Nephron (organoid): ENCODE measurements at regions not wholly inside any gene's neighbourhood (a gene's known extent, or its start where the extent isn't known, plus 50 kb on each side); places are given as distances from the start of the nearest gene placed in this dataset.

ENCODE experiments used
- H3K27ac Mint-ChIP-seq, 3 experiments: 2 replicates each; pipeline ENCODE4 v1.8.0; 2020; ENCODE audit warnings: mixed read lengths in 3 of 3, mild to moderate bottlenecking in 2 of 3, moderate library complexity in 1 of 3
- H3K27me3 Mint-ChIP-seq: 2 replicates; pipeline ENCODE4 v1.8.0; 2021; ENCODE audit warnings: low read depth, mild to moderate bottlenecking, moderate library complexity, mixed read lengths
- H3K36me3 Mint-ChIP-seq: 2 replicates; pipeline ENCODE4 v1.8.0; 2020; ENCODE audit warnings: low read depth, mixed read lengths
- H3K4me1 Mint-ChIP-seq: 2 replicates; pipeline ENCODE4 v1.8.0; 2020; ENCODE audit warnings: mixed read lengths
- H3K4me3 Mint-ChIP-seq, 3 experiments: 2 replicates each; pipeline ENCODE4 v1.8.0; 2020; ENCODE audit warnings: mild to moderate bottlenecking in 3 of 3, mixed read lengths in 3 of 3, moderate library complexity in 2 of 3
- H3K9me3 Mint-ChIP-seq: 2 replicates; pipeline ENCODE4 v1.8.0; 2020; ENCODE audit warnings: mixed read lengths
- TF ChIP-seq, protein P1 (sequence below), 3 experiments: fragments of 200-600 bp; sonication (generic); IDR thresholded peaks; one replicate each; pipeline ENCODE4 v1.5.0; 2021; ENCODE audit warnings: antibody characterized with exemption in 3 of 3; ENCODE audit not compliant: unreplicated experiment in 3 of 3

- Mint-ChIP-seq H3K27me3 (peaks cover 25% of the 10 kb centered on the region), H3K4me1 (peaks cover 2% of the 10 kb centered on the region), H3K27ac (no peak overlapping the region), H3K36me3 (no peaks in the 10 kb centered on the region), H3K4me3 (no peak overlapping the region), H3K9me3 (peaks cover 2% of the 10 kb centered on the region)
- TF ChIP-seq, protein P1, sequence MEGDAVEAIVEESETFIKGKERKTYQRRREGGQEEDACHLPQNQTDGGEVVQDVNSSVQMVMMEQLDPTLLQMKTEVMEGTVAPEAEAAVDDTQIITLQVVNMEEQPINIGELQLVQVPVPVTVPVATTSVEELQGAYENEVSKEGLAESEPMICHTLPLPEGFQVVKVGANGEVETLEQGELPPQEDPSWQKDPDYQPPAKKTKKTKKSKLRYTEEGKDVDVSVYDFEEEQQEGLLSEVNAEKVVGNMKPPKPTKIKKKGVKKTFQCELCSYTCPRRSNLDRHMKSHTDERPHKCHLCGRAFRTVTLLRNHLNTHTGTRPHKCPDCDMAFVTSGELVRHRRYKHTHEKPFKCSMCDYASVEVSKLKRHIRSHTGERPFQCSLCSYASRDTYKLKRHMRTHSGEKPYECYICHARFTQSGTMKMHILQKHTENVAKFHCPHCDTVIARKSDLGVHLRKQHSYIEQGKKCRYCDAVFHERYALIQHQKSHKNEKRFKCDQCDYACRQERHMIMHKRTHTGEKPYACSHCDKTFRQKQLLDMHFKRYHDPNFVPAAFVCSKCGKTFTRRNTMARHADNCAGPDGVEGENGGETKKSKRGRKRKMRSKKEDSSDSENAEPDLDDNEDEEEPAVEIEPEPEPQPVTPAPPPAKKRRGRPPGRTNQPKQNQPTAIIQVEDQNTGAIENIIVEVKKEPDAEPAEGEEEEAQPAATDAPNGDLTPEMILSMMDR (IDR thresholded peaks at IDR 0.05; ENCODE audit: unreplicated experiment in 3 of 3), result no peak
Measured at GRCh38 chr20:60553095-60553494, 594.9 kb downstream of the CDH26 start.

DNA sequence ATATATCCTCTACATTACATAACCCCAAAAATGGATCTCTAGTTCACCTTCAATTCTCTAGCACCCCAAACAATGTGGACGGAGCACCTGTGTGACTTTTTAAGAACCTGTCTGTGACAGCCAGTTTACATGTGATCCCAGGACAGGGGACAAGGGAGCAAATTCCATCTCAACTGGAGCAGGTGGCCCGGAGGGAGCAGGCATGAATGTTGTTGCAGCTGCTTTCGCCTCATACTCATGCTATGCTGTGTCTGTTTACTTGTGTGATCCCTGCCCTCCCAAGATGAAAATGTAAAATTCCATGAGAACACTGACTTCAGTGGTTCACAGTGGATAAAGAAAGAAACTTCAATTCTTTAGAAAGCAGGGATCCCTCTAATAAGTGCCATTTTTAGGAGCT lies 600.3 kb downstream of the CDH26 start:
- TF ChIP-seq, protein P1 (IDR thresholded peaks at IDR 0.05; ENCODE audit: unreplicated experiment in 3 of 3), result no peak
- no peaks in the 10 kb centered on the region for H3K36me3 Mint-ChIP-seq
- peaks cover 64% of the 10 kb centered on the region for H3K27me3 Mint-ChIP-seq
- peaks cover 18% of the 10 kb centered on the region for H3K4me1 Mint-ChIP-seq
- H3K27ac Mint-ChIP-seq, result no peak overlapping the region
- peaks cover 2% of the 10 kb centered on the region for H3K9me3 Mint-ChIP-seq
- no peak overlapping the region for H3K4me3 Mint-ChIP-seq

- TF ChIP-seq, protein P1 (IDR thresholded peaks at IDR 0.05; ENCODE audit: unreplicated experiment in 3 of 3), result no peak
- Mint-ChIP-seq H3K36me3 (no peaks in the 10 kb centered on the region), H3K4me3 (no peak overlapping the region), H3K27ac (no peak overlapping the region), H3K4me1 (peaks cover 18% of the 10 kb centered on the region), H3K9me3 (peaks cover 2% of the 10 kb centered on the region), H3K27me3 (peaks cover 59% of the 10 kb centered on the region)
Measured at GRCh38 chr20:60559462-60559861, 601.2 kb downstream of the CDH26 start.

- H3K27me3 Mint-ChIP-seq, result peaks cover 54% of the 10 kb centered on the region
- no peaks in the 10 kb centered on the region for H3K36me3 Mint-ChIP-seq
- no peaks in the 10 kb centered on the region for H3K9me3 Mint-ChIP-seq
- peaks cover 18% of the 10 kb centered on the region for H3K4me1 Mint-ChIP-seq
- no peak overlapping the region for H3K4me3 Mint-ChIP-seq
- H3K27ac Mint-ChIP-seq, result no peak overlapping the region
- TF ChIP-seq, protein P1 (IDR thresholded peaks at IDR 0.05; ENCODE audit: unreplicated experiment in 3 of 3), result no peak
Measured at GRCh38 chr20:60561052-60561451, 602.8 kb downstream of the CDH26 start.

DNA sequence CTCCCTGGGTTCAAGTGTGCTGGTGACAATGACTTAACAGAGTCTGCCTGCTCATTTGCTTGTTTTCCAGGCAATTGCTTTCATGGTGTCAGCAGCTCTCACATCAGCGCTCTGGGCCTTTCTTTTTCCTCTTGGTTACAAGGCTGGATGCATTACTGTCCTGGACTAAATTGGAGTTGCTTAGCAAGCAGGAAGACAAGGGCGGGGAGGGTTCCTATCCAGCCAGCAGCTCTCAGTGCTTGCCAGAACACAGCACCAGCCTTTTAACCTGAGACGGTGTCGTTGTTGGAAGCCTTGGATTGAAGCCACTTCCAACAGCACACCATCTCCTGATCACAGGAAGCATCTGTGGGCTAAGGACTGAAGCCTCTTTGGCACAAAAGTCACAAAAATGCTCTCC lies 606.9 kb downstream of the CDH26 start:
- Mint-ChIP-seq H3K4me3 (no peak overlapping the region), H3K27ac (no peak overlapping the region), H3K4me1 (no peaks in the 10 kb centered on the region), H3K27me3 (peaks cover 36% of the 10 kb centered on the region), H3K9me3 (peaks cover 3% of the 10 kb centered on the region), H3K36me3 (no peaks in the 10 kb centered on the region)
- TF ChIP-seq, protein P1 (IDR thresholded peaks at IDR 0.05; ENCODE audit: unreplicated experiment in 3 of 3), result no peak

GRCh38 chr20:60565551-60565950 lies 607.3 kb downstream of the CDH26 start:
- Mint-ChIP-seq H3K36me3 (no peaks in the 10 kb centered on the region), H3K9me3 (peaks cover 3% of the 10 kb centered on the region), H3K27ac (no peak overlapping the region), H3K27me3 (peaks cover 33% of the 10 kb centered on the region), H3K4me1 (no peaks in the 10 kb centered on the region), H3K4me3 (no peak overlapping the region)
- TF ChIP-seq, protein P1 (IDR thresholded peaks at IDR 0.05; ENCODE audit: unreplicated experiment in 3 of 3), result no peak
